Natural killer cell (primary cell): ENCODE measurements at regions not wholly inside any gene's neighbourhood (a gene's known extent, or its start where the extent isn't known, plus 50 kb on each side); places are given as distances from the start of the nearest gene placed in this dataset.

ENCODE experiments used
- ATAC-seq, 3 donors: fragments of 150-1000 bp in 2 of 3; fragments of 200-7000 bp in 1 of 3; cut with Tn5 transposase; 1 replicate in 1 of 3; 2 replicates in 2 of 3; pipeline ENCODE4 v1.10.0; 2021; ENCODE audit warnings: mild to moderate bottlenecking in 2 of 3, moderate library complexity in 2 of 3
- DNase-seq, 2 donors: peaks; one replicate each; pipeline versions ENCODE4 v3.0.0 to v3.0.0-alpha.2; 2013 to 2021; ENCODE audit warnings: mixed read lengths in 1 of 2
- H3K27ac ChIP-seq: one replicate; pipeline ENCODE4 v1.5.1; 2013; ENCODE audit warnings: mild to moderate bottlenecking, low read length
- H3K27me3 ChIP-seq: one replicate; pipeline ENCODE4 v1.6.1; 2013; ENCODE audit warnings: low read length; ENCODE audit not compliant: control insufficient read depth, insufficient read depth
- H3K36me3 ChIP-seq: one replicate; pipeline ENCODE4 v1.6.1; 2013; ENCODE audit warnings: low read length; ENCODE audit not compliant: control insufficient read depth, insufficient read depth
- H3K4me1 ChIP-seq: one replicate; pipeline ENCODE4 v1.6.1; 2013; ENCODE audit warnings: low read length; ENCODE audit not compliant: control insufficient read depth, insufficient read depth
- H3K4me3 ChIP-seq: one replicate; pipeline ENCODE4 v1.5.1; 2013; ENCODE audit warnings: low read length
- H3K9me3 ChIP-seq: one replicate; pipeline ENCODE4 v1.6.1; 2013; ENCODE audit warnings: low read length; ENCODE audit not compliant: control insufficient read depth, insufficient read depth
- H3K27ac Mint-ChIP-seq, 2 donors: one replicate each; pipeline ENCODE4 v1.8.0; 2022; ENCODE audit warnings: mild to moderate bottlenecking in 2 of 2, mixed read lengths in 2 of 2, moderate library complexity in 1 of 2
- H3K27me3 Mint-ChIP-seq, 2 donors: one replicate each; pipeline ENCODE4 v1.8.0; 2022; ENCODE audit warnings: low read depth in 2 of 2, mixed read lengths in 2 of 2
- H3K36me3 Mint-ChIP-seq: one replicate; pipeline ENCODE4 v1.8.0; 2022; ENCODE audit warnings: mixed read lengths
- H3K4me1 Mint-ChIP-seq, 2 donors: one replicate each; pipeline ENCODE4 v1.8.0; 2022; ENCODE audit warnings: mixed read lengths in 2 of 2
- H3K4me3 Mint-ChIP-seq: one replicate; pipeline ENCODE4 v1.8.0; 2022; ENCODE audit warnings: mild to moderate bottlenecking, moderate library complexity, mixed read lengths
- H3K9me3 Mint-ChIP-seq, 2 donors: one replicate each; pipeline ENCODE4 v1.8.0; 2022; ENCODE audit warnings: mixed read lengths in 2 of 2
- WGBS: methylation state at CpG from one replicate; pipeline ENCODE4 v1.1.7; 2013; ENCODE audit warnings: missing lambda C conversion rate; ENCODE audit not compliant: insufficient coverage; 5-methylcytosine and 5-hydroxymethylcytosine counted together
- intact Hi-C: fragments of 100-400 bp; cut with micrococcal nuclease; formaldehyde crosslinking; loops from one replicate; pipeline ENCODE4 v1.14.2; 2022
- TF ChIP-seq, protein P1 (sequence below): fragments of 200-600 bp; IDR thresholded peaks from one replicate; pipeline ENCODE4 v1.8.0; 2022; ENCODE audit warnings: antibody characterized with exemption

DNA sequence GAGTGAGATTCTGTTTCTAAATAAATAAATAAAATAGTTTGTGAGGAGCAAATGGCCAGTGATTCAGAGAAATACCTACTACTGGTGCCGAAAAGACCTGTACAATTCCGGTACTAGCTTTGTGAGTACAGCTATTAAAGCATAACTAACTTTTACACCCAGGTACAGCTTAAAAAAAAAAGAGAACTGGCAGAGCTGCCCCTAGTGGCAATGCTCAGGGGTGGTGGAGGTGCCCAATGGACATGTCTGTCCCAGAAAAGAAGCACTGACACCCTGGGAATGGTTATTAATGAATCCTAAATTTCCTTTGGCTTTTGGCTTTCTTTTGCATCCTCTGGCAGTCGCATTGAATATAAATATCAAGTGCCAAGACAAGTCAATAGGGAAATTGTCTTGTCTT lies 87.0 kb downstream of the LIPG start:
- Mint-ChIP-seq H3K27me3 (peaks cover 0 to 1% of the 10 kb centered on the region in 2 donors), H3K4me1 (peaks cover 0 to 6% of the 10 kb centered on the region in 2 donors), H3K9me3 (no peaks in the 10 kb centered on the region), H3K27ac (no peak overlapping the region), H3K4me3 (no peak overlapping the region), H3K36me3 (no peaks in the 10 kb centered on the region)
- intact Hi-C loops: no loop called here
- DNase-seq (no peak), ATAC-seq (no peak)
- Histone ChIP-seq H3K9me3 (no peaks in the 10 kb centered on the region), H3K36me3 (no peaks in the 10 kb centered on the region), H3K4me3 (no peak overlapping the region), H3K27me3 (no peaks in the 10 kb centered on the region), H3K4me1 (no peaks in the 10 kb centered on the region), H3K27ac (no peak overlapping the region)
- WGBS: 84% methylated on average over 3 of the region's 3 CpGs
- TF ChIP-seq, protein P1, sequence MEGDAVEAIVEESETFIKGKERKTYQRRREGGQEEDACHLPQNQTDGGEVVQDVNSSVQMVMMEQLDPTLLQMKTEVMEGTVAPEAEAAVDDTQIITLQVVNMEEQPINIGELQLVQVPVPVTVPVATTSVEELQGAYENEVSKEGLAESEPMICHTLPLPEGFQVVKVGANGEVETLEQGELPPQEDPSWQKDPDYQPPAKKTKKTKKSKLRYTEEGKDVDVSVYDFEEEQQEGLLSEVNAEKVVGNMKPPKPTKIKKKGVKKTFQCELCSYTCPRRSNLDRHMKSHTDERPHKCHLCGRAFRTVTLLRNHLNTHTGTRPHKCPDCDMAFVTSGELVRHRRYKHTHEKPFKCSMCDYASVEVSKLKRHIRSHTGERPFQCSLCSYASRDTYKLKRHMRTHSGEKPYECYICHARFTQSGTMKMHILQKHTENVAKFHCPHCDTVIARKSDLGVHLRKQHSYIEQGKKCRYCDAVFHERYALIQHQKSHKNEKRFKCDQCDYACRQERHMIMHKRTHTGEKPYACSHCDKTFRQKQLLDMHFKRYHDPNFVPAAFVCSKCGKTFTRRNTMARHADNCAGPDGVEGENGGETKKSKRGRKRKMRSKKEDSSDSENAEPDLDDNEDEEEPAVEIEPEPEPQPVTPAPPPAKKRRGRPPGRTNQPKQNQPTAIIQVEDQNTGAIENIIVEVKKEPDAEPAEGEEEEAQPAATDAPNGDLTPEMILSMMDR: no peak
